GM19043 (cell line): ENCODE measurements at regions not wholly inside any gene's neighbourhood (a gene's known extent, or its start where the extent isn't known, plus 50 kb on each side); places are given as distances from the start of the nearest gene placed in this dataset.
"Not testable (repeated sequence)": the region's sequence is repeated elsewhere in the genome, so short reads cannot be mapped to it uniquely, and the experiment has no call there.

ENCODE experiments used
- ATAC-seq: cut with Tn5 transposase; IDR thresholded peaks from one replicate; pipeline ENCODE4 v1.9.1; 2021; ENCODE audit warnings: low read depth; ENCODE audit not compliant: unreplicated experiment

DNA sequence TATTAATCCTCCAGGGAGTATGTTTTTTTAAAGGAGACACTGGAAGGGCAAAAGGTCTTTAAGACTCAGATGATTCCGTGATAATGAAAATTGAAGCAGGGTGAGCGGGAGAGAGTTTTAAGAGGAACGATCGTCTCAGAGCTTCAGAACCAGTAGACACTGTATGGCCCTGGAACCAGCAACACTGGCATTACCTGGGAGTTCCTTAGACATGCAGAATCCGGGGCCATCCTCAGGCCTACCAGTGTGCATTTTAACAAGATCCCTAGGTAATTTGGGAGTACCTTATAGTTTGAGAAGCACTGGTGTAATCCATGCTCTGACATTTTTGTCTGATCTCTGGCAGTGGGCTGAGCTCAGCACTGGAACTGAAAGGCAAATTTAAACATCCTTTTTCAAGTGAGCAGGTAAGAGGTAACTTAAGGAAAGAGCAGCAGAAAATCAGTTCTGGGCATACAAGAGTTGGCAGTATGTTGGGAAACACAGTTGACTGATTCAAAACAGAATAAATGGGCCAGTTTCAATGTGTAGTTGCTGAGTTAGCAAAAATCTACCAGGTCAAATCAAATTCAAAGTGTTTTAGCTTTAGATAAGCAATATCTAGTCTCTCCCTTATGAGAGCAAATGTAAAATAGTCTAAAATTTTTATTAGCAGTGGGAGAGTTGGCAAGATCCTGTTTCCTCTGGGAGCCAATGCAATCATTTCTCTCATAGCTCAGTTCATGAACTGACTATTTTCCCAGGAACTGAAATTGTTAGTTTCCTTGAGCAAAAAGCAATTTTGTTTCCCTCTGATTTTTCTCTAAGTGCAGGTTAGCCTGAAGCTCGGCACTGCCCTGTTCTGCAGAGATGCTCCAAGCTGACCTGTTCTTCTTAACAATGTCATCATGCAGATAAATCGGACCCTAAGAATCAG lies 97.2 kb upstream of the ELMO1 start:
- ATAC-seq, result no peak

DNA sequence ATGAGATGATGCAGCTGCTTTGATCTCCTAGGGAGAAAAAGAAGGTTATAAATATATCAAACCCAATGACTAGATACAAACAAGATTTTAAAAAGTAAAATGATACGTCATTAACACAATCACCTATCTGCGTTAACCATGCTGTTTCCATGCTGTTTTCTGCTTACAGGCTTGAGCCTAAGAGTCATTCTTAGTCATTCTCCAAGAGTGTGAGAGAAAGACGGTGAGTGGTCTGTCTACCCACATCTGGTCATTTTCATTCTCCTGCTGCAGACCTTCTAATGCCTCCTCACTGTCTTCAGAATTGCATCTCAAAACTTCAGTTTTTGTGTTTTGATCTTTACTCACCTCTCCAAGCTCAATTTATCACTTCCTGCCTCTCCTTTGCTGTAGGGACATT lies 98.0 kb upstream of the ELMO1 start:
- no peak for ATAC-seq

DNA sequence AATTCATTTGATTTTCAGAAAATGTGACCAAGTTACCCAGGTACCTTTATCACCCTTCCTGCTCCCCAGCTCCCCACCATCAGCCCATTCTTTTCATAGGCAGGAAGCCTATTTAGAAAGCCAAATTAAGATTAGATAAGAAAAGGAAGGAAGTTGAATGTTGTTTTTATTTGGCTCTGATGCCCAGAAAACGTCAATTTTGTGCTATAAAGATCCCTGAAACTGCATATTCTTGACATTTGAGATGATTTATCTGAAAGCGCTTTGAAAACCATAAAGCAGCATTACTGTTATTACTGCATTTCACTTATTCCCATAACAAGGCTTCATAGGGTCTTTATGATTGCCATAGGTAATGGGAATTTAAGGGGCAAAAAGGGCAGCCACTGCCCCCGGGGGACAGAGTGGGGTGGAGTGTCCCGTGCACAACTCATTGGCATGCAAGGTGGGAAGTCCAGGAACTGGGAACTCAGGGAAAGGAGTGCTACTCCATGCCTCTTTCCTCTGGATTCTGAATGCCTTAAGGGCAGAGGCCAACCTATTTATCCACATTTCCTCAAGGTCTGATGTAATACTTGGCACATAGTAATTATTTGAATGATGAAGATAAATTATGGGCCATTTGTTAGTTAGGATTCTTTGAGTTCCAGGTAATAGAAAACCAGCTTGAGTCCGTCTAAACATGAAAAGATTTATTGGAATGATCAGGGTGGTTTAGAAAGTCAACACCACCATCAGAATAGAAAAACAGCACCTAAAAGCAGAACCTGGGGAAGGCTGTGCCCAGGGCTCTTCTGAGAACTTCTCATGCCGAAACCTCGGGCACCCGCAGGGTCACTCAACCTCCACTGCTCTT lies 100.6 kb upstream of the ELMO1 start:
- no peak for ATAC-seq

DNA sequence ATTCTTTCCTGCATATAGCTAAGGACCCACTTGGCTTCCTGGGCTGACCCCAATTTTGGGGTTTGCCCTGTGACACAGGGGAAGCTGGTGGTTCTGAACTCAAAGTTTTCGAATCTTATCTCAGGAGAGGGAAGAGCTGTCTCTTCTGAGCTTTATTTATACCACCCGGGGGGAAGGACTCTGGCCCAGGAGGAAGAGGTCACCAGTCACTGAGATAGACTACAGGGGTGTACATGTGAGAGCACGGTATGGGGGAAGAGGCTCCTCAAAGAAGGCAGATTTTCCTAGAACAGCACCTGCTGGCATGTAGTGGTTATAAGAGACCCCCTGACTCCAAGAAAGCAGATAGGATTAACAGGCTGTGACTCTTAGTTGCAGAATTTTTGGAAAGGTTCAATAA lies 101.8 kb upstream of the ELMO1 start:
- ATAC-seq, result no peak

DNA sequence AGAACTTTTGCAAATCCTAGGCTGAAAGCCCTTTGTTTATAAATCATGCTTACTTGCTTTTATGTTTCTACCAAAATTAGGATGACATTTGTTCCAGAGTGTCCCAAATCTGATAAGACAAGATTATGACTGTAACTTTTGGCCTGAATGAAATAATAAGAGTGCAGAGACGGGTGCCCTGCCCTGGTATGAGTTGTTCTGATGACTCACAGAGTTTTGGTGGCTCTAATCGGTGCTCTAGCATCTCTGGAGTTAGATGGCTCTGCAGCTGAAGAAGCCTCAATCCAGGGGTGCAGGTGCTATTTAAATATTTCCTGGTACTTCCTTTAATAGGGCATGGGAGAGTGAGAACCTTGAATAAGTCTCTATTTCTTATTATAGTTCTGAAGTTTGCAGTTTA lies 102.2 kb upstream of the ELMO1 start:
- ATAC-seq, result no peak

DNA sequence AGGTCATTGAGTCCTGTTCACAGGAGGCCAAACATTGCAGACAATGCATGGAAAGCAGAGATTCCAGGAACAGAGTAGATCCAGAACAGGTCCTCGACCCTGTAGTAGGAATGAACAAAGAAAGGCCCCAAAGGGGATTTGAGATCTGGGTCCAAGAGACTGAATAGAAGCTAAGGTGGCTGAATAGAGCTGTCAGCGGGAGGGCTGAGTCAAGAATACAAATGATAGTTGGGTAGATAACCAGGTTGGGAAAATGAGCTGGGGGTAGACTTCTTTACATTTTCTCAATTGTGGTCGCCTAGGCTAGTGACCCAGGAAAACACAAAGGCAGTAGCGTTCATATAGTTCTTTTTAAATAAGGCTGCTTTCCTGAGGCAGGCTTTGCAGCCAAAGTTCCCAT lies 103.4 kb upstream of the ELMO1 start:
- no peak for ATAC-seq

DNA sequence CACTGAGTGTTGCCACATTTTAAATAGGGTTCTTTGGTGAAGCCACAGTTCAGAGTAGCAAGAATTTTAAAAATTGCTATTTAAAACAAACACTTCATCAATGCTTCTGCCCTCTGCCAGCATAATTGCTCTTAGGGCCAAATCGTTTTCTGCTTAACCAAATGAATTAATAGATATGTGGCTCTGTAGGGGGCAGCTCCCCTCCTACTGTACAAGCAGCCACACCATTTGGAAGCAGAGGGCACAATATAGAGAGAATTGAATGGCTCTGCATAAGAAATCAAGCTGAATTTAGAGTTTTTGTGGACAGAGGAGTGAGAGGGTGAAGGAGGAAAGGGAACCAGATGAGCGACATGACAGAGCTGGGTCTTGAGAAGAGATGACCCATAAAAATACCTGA lies 103.8 kb upstream of the ELMO1 start:
- ATAC-seq, result not testable (repeated sequence)

DNA sequence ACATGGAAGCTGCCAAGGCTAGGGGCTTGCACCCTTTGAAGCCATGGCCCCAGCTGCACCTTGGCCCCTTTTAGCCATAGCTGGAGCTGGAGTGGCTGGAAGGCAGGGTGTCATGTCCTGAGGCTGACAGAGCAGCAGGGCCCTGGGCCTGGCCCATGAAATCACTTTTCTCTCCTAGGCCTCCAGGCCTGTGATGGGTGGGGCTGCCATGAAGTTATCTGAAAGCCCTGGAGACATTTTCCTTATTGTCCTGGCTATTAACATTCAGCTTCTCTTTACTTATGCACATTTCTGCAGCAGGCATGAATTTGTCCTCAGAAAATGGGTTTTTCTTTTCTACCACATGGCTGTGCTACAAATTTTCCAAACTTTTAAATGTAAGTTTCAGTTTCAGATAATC lies 106.9 kb upstream of the ELMO1 start:
- no peak for ATAC-seq

DNA sequence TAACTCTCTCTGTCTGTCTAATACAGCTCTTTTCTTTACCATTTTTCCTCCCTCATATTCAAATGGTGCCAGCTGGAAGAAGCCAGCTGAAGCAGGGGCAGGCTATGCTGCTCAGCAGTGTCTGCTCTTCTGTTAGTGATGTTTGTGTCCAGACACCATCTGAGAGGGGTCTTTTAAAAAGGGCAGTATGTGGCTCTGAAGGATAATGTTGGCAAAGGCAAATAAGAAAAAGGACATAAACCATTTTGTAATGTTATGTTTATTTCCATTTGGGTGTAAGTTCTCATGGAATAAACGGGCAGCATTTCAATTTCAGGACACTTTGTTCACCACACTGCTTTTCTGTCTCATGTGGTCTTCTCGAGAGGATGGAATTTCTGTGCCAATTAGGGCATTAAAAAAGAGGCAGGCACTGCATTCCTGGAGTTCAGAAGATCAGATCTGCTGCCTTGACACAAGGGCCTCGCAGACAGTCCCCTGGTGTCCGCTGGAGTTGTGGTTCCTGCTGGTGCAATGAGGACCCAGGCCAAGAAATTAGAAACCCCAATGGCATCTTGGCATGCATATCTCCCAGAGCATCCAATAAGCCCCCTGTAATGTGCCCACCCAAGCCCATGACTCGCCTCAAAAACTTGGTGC lies 109.0 kb upstream of the ELMO1 start:
- no peak for ATAC-seq

DNA sequence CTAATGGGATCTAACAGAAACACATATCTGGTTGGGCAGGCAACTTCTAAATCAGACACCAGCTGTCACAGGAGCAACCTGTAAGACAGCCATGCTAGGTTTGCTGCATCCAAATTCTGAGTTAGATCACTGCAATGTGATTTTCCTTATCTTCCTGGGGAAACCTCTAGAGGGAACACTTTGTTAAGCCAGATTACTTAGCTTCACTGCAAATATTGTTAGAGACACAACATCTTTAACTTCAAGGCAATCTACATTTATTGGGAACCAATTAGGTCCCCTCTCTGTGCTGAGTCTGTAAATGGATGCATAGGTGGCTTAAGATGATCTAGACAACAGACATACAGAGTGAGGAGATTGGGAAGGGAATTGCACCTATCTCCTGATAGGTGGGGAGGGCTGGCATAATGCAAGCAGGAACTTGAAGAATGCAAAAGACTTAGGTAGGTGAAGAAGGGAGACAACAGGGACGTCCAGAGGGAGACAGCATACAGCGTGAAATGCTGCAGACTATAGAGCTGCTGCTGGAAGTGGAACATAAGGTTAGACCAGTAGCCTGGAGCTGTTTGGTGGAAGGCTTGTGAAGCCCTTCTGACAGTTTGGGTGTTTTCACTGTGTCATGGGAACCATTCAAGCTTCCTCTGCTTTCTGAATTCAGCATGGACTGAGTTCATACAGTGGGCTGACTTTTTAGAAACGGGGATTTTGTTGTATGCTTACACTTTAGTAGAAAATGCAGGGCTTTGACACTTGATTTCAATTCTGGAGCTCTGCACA lies 109.8 kb upstream of the ELMO1 start:
- no peak for ATAC-seq

DNA sequence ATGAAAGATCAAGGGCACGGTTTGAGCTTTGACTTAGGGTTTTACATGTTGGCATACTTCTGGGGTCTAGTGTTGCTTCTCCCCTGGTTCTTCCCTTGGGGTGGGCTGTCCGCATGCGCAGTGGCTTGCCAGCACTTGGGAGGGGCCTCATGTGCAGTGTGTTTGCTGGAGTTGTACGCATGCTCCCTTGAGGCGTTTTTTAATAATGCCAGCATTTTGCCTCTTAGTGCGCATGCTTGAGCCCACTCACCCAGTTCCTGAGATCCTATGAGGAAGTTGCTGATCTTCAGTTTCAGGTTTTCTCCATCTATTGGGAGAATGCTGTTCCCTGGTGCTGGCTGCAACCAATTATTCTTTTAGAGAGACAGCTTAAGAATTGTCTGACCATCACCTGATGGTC lies 113.4 kb upstream of the GPR141 start:
- ATAC-seq, result no peak

DNA sequence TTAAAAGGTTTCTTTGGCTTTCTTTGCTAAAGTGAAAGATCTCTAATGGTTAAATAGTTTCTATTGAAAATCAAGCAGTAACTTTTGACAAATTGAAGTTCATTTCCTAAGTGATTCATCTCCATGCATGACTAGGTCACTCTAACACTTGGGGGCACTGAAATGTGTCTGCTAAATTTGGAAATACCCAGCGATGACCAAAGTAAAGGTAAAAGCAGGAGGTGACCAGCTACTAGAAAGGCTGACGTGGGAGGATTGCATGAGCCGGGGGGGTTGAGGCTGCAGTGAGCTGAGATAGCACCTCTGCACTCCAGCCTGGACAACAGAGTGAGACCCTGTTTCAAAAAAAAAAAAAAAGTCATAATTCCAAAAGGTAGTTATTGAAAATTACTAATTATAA lies 111.8 kb upstream of the GPR141 start:
- no peak for ATAC-seq

DNA sequence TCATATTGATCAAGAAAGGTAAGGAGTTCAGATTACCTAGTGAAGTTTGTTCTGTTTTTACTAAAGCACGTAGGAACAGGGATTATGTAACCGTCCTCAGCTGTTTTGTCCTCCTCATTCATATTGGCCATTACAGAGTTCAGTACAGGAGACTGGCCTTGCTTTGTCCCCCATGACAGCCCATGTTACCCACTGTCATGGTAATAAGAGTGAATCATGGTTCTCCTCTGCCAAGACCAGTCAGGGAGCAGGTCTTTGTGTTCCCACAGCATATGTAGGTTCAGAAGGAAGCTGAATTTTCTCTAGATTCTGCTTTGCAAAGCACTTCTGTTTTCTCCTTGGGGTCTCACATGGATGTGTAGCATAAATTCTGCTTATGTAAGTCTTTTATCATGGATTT lies 106.2 kb upstream of the GPR141 start:
- ATAC-seq, result no peak

DNA sequence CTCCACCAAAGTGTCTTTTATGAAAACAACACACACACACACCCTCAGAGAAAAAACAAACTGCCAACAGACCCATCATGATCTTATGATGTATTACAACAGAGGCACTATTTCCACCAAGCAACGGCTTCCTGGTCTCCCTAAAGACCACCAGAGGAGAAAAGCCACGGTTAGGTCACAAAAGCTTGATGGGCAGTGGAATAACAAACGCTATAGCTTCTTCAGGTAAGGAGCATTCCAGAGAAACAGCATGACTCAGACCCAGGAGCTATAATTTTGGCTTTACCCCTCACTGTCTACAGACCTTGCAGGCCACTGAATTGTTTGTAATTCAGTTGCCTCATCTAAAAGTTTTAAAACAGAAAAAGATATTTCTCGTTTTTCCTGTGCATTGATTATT lies 105.7 kb upstream of the GPR141 start:
- no peak for ATAC-seq

DNA sequence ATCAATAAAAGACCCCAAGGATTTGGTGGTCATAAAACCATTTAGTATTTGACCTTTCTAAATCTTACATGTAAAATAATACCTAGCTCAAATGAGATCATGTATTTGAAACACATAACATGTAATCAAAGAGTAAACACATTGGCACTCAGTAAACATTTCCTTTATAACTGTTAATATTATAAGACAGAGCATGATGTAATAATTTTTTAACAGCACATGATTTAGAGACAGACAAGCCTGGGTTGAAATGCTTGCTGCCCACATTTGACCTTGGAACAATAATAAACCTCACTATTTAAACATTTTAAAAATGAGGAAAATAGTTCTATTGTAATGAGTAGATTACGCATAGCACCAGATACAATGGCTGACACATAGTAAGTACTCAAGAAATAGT lies 105.2 kb upstream of the GPR141 start:
- no peak for ATAC-seq

DNA sequence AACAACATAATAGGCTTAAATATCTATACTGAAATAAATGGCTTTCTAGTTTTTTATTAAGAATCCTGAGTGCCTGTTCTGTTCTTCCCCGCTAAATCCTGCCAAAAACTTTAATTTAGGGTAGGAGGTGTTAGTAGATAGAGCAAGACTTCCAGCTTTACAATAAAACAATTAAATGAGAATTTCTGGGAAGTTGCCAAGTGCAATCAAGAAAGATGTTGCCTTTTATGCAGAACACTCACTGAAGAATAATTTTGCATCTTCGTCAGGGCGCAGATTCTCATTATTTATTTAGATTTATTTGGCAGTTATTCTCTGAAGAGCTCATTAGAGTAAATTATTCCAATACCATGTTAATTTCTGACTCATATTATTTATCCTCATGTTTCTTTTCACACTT lies 103.2 kb upstream of the GPR141 start:
- no peak for ATAC-seq

DNA sequence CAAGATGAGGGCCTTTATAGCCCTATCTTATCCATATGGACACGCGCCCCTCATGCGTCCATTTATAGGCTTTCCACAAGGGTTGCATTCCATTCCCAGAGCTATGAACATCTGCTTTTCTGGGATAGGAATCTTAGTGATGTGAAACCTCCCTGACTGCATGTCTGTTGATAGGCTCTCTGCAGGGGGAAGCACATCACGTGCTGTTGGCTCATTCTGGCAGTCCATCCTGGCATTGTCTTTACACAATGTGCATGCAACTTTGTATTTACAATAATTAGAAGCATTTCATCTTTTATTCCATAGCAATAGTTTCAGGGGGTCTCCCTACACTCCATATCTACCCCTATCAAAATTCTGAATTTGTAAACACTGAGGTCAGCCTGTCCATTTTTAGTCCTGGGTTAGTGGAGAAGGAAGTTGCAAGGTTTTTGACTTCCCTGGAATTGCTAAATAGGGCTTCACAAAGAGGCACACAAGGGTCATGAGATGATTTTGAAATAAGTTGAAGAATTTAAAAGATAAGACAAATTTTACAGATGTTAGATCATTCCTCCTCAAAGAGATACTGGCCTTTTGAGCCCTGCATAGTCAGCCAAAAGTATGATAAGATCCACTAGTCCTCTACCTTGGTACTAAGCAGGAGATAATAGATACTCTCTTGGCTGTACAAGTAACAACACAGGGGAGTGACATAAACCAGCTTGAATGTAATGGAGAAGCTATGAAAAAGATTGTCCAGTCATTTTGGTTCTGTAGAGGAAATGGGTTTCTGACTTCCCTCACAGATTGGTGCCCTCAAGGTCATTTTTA lies 98.7 kb upstream of the GPR141 start:
- ATAC-seq, result not testable (repeated sequence)

DNA sequence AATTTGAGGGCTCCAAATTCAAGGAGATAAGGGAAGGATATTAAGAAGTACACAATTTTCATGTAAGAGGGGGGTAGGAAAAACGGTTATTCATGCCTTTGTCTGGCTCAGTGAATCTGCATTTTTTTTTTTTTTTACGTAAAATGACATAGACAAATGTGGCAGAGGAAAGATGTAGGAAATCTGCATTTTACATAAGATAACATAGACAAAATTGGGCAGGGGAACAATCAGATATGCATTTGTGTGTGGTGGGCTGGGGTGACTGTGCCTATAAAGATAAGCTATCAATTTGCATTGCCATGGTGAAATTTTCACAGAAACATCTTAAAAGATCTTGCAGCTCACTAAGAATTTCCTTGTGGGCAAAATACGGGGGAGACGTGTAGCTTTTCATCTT lies 92.7 kb upstream of the GPR141 start:
- ATAC-seq, result no peak

DNA sequence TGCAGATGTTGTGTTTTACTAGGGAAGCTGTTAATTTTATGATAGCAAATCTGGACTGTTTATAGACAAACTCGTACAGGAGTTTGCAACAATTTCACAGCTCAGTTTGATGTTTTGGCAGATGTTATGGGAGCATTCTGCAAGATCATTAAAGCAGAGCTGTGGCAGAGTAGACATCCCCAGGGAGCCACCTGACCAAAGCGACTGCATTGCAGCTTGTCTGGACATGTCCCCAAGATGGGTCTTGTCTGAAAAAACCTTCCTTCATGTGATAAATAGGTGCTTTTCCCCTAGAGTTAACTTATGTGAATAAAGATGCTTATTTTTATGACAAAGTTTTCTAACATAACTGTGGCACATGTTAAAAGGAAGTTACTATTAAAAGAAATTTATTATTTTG lies 91.2 kb upstream of the GPR141 start:
- ATAC-seq, result no peak

DNA sequence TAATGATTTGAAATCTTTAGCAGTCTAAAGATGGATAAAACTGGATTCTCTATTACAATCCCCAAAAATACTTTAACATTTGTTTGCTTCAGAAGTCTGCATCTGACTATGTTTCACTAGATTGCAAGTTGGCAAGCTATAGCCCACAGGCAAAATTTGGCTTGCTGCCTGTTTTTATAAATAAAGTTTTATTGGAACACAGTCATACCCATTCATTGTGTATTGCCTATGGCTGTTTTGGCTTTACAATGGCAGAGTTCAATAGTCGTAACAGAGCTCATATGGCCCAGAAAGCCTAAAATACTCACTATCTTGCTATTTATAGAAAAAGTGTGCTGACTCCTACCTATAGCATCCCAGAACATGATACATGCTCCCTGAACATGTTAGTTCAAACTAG lies 89.0 kb upstream of the GPR141 start:
- no peak for ATAC-seq
